Activated naive CD4-positive, alpha-beta T cell treated with anti-CD3 and anti-CD28 coated beads, Interleukin-2, amount 50 U/mL, for 24 hours (primary cell): ENCODE measurements at regions not wholly inside any gene's neighbourhood (a gene's known extent, or its start where the extent isn't known, plus 50 kb on each side); places are given as distances from the start of the nearest gene placed in this dataset.

Experiments
- H3K27ac Mint-ChIP-seq: one replicate; pipeline ENCODE4 v1.8.0; 2021; ENCODE audit warnings: mild to moderate bottlenecking, mixed read lengths
- H3K27me3 Mint-ChIP-seq: one replicate; pipeline ENCODE4 v1.8.0; 2021; ENCODE audit warnings: mixed read lengths
- H3K36me3 Mint-ChIP-seq: one replicate; pipeline ENCODE4 v1.8.0; 2021; ENCODE audit warnings: mixed read lengths
- H3K4me1 Mint-ChIP-seq: one replicate; pipeline ENCODE4 v1.8.0; 2021; ENCODE audit warnings: mixed read lengths
- H3K4me3 Mint-ChIP-seq: one replicate; pipeline ENCODE4 v1.8.0; 2021; ENCODE audit warnings: mild to moderate bottlenecking, mixed read lengths
- H3K9me3 Mint-ChIP-seq: one replicate; pipeline ENCODE4 v1.8.0; 2021; ENCODE audit warnings: mixed read lengths

DNA sequence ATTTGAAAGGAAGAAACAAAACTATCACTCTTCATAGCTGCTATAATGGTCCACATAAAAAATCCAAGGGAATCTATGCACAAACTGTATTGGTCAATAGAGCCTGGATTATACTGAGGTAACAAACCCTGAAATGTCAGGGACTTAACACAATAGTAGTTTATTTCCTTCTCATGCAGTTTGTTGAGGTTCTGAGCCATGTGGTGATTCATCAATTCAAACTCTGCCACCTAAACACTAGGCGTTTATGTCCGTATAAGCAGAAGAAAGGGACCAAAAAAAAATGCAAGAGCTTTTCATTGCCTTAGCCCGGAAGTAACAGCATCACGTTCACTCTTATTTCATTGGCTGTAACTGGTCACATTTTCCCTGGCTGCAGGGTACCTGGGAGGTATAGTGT lies 464.7 kb downstream of the ZSWIM6 start:
- Mint-ChIP-seq H3K27me3 (peaks cover 8% of the 10 kb centered on the region), H3K9me3 (no peaks in the 10 kb centered on the region), H3K27ac (no peak overlapping the region), H3K4me3 (no peak overlapping the region), H3K4me1 (no peaks in the 10 kb centered on the region), H3K36me3 (no peaks in the 10 kb centered on the region)

DNA sequence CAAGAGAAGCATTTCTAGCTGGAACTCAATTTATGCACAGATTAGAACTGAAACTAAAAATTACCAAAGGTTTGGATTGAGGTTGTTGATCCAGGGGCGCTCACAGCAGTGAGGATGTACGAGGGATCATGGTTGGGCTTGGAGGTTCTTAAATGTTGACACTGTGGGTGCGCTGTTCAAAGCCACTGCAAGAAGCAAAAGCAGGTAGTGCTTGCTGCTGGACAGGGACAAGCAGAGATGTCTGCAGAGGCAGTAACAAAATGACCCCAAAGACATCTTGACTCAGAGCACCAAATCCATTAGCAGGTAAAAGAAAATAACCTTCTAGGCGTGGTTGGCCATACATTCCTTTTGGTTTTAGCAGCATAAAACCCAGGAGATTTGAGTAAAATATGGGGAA lies 468.4 kb downstream of the ZSWIM6 start:
- H3K27me3 Mint-ChIP-seq: peaks cover 5% of the 10 kb centered on the region
- no peaks in the 10 kb centered on the region for H3K4me1 Mint-ChIP-seq
- H3K4me3 Mint-ChIP-seq: no peak overlapping the region
- no peaks in the 10 kb centered on the region for H3K36me3 Mint-ChIP-seq
- H3K9me3 Mint-ChIP-seq: no peaks in the 10 kb centered on the region
- H3K27ac Mint-ChIP-seq: no peak overlapping the region

DNA sequence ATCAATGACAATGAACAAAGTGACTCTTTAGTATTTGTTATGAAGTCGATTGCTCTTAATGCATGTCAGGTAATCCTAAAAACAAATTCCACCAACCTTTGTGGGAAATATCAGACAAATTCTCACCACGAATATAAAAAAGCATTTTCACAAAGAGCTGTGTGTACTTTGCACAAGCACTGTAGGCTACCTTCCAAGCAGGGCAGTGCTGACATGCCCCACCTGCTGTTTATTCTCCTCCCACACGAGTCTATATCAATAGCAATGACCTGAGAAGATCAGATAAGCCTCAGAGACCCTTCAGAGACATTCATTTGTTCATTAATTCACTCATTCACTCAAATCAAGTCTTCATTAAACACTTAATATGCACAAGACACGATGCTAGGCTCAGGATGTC lies 469.1 kb downstream of the ZSWIM6 start:
- Mint-ChIP-seq H3K9me3 (no peaks in the 10 kb centered on the region), H3K4me3 (no peak overlapping the region), H3K36me3 (no peaks in the 10 kb centered on the region)

DNA sequence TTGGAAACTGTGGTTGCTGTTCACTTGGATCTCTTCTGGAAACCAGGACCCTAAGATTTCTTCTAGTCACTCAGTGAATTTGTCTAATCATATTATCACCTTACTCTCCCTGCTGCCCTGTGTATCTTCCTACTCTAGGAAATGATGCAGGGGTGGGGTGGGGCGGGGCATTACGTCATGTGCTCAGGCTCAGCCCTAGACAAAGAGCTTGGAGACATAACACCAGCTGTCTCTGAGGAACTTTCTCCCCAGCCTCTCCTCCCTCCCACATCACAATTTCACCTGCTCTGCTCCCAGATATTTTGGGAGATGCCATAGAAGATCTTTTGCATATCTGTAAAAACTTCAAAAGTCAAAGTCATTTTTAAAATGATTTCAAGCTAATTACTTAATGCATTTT lies 470.4 kb downstream of the ZSWIM6 start:
- H3K36me3 Mint-ChIP-seq: no peaks in the 10 kb centered on the region

More for the DNA sequence above, 469.1 kb downstream of the ZSWIM6 start:
- H3K4me1 Mint-ChIP-seq: no peaks in the 10 kb centered on the region
- H3K27ac Mint-ChIP-seq: no peak overlapping the region
- peaks cover 5% of the 10 kb centered on the region for H3K27me3 Mint-ChIP-seq

DNA sequence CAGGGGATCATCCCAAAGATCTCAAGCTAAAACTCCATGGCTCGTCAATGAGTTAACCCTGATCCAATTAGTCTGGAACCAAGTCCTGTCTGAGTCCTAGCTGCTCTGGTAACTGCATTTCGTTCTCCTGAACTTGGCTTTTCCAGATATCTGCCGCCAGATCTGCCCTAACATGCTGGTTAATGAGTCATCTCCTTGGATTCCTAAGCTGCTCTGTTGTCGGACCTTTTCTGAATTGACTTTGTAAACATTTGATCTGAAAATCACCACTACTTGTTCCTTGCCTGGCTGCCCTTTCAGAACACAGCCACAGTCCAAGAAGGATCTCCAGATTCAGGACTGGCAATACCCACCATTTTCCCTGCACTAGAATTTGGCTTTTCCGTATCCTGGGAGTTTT lies 473.0 kb downstream of the ZSWIM6 start:
- no peaks in the 10 kb centered on the region for H3K9me3 Mint-ChIP-seq

More for the DNA sequence above, 470.4 kb downstream of the ZSWIM6 start:
- Mint-ChIP-seq H3K27me3 (peaks cover under 1% of the 10 kb centered on the region), H3K4me3 (no peak overlapping the region), H3K27ac (no peak overlapping the region), H3K4me1 (no peaks in the 10 kb centered on the region), H3K9me3 (no peaks in the 10 kb centered on the region)

DNA sequence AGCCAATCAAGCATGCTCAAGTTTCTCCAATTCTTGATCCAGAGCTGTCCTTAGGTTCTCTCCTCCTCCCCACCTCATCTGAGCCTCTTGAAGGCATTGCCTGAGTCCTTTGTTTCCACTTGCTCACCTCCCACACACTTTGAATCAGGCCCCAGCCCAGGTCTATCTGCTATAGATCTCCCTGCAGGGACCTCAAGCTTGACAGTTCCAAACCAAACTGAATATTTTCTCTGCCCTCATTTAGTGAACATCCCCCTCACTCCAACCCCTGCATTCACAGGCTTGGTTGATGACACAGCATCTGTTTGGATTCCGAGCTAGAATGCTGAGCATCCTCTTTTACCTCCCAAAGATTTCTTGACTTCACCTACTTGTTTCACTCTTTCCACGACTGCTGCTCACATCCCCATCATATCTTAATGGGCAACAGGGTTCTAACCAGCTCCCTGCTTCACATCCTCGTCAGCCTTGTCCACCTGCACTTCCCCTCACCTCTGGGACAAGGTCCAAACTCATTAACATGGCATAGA lies 474.5 kb downstream of the ZSWIM6 start:
- Mint-ChIP-seq H3K4me3 (no peak overlapping the region), H3K9me3 (no peaks in the 10 kb centered on the region), H3K4me1 (no peaks in the 10 kb centered on the region), H3K27me3 (peaks cover 1% of the 10 kb centered on the region), H3K36me3 (no peaks in the 10 kb centered on the region), H3K27ac (no peak overlapping the region)

More for the DNA sequence above, 473.0 kb downstream of the ZSWIM6 start:
- H3K4me3 Mint-ChIP-seq: no peak overlapping the region
- no peaks in the 10 kb centered on the region for H3K36me3 Mint-ChIP-seq
- no peaks in the 10 kb centered on the region for H3K4me1 Mint-ChIP-seq
- H3K27ac Mint-ChIP-seq: no peak overlapping the region
- H3K27me3 Mint-ChIP-seq: no peaks in the 10 kb centered on the region

DNA sequence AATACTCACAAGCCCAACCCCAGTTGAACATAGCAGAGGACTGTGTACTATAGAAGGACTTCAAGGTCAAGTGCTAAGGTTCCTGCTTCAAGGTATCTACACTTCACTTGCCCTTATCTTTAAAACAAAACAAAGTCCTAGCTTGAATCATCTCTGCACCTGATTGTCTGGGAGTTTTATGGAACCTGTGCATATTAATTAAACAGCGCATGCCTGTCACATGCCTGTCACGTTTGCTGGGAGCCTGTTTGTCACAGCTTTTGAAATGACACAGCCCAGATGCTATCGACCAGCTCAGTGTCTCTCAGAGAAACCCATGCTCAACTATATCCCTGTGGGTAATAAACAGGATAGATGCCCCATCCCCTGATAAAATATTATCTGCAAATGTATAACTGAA lies 476.0 kb downstream of the ZSWIM6 start:
- Mint-ChIP-seq H3K27ac (no peak overlapping the region), H3K4me1 (no peaks in the 10 kb centered on the region), H3K9me3 (no peaks in the 10 kb centered on the region), H3K4me3 (no peak overlapping the region), H3K36me3 (no peaks in the 10 kb centered on the region), H3K27me3 (peaks cover 1% of the 10 kb centered on the region)

DNA sequence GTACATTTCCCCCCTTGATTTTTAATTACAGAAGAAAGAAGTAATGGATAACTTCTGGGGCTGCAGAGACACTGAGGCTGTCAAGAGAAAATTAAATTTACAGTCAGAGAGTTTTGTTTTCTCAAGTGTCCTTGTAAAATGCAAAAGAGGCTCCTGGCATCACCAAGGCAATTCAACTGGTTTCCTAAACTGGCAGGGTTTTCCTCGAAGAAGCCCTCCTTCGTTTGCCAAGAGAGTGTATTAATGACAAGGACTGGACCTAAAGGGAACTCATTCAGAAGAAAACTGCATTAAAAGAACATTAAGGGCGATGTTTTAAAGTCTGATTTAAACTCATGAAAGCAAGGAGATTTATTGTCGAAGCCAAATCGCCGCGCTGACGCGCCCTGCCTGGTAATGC lies 476.9 kb downstream of the ZSWIM6 start:
- peaks cover 1% of the 10 kb centered on the region for H3K27me3 Mint-ChIP-seq
- H3K36me3 Mint-ChIP-seq: no peaks in the 10 kb centered on the region
- H3K27ac Mint-ChIP-seq: no peak overlapping the region
- no peaks in the 10 kb centered on the region for H3K9me3 Mint-ChIP-seq
- no peaks in the 10 kb centered on the region for H3K4me1 Mint-ChIP-seq
- H3K4me3 Mint-ChIP-seq: no peak overlapping the region

DNA sequence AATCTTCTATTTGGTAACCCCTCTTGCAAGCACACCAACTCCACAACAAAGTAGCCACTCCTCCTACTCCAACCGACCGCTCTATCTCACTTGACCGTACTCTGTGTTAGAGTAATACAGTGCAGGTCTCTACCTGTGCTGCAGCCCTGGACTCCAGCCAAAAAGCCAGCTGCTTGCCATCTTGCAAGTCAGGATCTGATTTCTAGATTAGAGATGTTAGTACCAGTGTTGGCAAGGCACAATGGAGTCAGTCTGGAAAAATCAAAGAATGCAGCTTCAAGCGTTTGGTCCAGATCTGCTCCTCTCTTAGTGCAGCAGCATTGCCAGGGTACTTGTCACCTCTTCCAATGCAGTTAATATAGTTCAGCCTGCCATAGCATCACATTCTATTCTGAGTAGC lies 477.6 kb downstream of the ZSWIM6 start:
- Mint-ChIP-seq H3K4me3 (no peak overlapping the region), H3K36me3 (no peaks in the 10 kb centered on the region), H3K4me1 (no peaks in the 10 kb centered on the region), H3K27me3 (peaks cover 1% of the 10 kb centered on the region), H3K9me3 (no peaks in the 10 kb centered on the region), H3K27ac (no peak overlapping the region)

DNA sequence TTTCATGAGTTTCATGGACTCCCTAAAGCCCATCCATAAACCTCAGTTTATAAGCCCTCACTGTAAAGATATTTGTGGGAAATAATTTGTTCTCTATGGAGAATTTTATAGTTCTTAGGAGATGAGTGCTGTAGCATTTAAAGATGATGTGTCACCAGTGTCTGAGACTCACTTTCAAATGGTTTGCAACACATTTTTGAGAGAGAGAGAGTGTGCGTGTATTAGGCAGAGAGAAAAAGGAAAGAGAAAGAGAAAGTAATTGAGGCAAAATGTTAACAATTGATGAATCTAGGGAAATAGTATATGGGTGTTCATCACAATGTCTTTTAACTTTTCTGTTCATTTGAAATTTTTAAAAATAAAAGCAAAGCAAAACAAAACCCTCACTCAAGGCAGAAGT lies 479.0 kb downstream of the ZSWIM6 start:
- Mint-ChIP-seq H3K4me1 (no peaks in the 10 kb centered on the region), H3K27ac (no peak overlapping the region), H3K36me3 (no peaks in the 10 kb centered on the region), H3K4me3 (no peak overlapping the region), H3K27me3 (peaks cover 1% of the 10 kb centered on the region), H3K9me3 (no peaks in the 10 kb centered on the region)

DNA sequence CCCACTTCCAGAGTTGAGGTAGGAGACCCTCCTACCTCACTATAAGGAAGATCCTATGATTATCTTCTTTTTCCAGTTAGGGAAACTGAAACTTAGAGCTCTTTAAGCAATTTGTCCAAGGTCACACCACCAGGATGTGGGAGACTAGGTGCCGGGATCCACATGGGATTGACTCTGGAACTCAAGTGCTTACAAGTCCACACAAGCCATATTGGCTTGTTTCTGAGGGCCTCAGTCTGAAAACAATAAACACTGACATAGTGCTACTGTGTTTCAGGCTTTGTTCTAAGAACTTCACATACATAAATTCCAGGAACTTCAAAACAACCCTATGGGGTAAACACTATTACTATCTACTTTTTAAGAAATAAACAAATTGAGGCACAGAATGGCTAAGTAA lies 481.3 kb downstream of the ZSWIM6 start:
- no peaks in the 10 kb centered on the region for H3K36me3 Mint-ChIP-seq
- no peak overlapping the region for H3K27ac Mint-ChIP-seq
- peaks cover 1% of the 10 kb centered on the region for H3K27me3 Mint-ChIP-seq
- H3K4me1 Mint-ChIP-seq: no peaks in the 10 kb centered on the region
- no peaks in the 10 kb centered on the region for H3K9me3 Mint-ChIP-seq
- no peak overlapping the region for H3K4me3 Mint-ChIP-seq

DNA sequence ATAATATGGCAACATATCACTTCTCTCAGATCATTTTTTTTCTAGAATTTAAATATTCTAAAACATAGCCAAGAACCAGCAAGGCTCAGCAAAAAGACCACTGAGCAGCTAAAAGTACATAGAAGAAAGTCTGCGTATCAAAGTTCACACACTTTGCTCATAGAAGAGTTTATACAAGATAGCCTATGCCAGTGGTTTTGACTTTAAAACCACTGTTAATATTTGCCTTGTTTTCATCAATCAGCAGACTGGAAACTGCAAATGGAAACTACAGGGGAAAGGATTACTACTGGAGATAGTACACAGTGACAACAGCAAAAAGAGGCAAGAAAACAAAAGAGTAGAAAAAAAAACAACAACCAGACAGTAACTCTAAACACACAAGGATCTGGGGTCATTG lies 483.3 kb downstream of the ZSWIM6 start:
- H3K36me3 Mint-ChIP-seq: no peaks in the 10 kb centered on the region
- no peak overlapping the region for H3K27ac Mint-ChIP-seq
- H3K4me3 Mint-ChIP-seq: no peak overlapping the region
- H3K9me3 Mint-ChIP-seq: peaks cover 6% of the 10 kb centered on the region
- H3K4me1 Mint-ChIP-seq: no peaks in the 10 kb centered on the region
- peaks cover 1% of the 10 kb centered on the region for H3K27me3 Mint-ChIP-seq

DNA sequence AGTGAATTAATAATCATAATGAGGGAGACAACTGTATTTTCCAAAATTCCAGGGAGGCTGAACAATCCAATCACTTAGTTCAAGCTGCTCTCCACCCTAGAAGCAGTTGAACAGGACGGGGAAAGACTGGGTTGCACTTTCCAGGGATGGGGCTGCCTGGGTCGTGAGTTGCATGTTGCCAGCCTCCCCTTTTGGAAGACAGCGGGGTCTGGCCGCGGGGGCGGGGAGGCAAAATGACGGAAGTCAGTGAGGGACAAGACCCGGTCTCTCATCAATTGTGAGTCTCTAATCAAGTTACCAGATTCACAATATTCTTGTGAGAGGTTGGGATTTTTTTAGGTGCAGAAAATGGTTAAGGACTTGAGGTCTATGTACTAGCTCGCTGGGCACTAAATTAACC lies 484.1 kb downstream of the ZSWIM6 start:
- H3K27ac Mint-ChIP-seq: no peak overlapping the region
- H3K36me3 Mint-ChIP-seq: no peaks in the 10 kb centered on the region
- no peaks in the 10 kb centered on the region for H3K27me3 Mint-ChIP-seq
- H3K4me3 Mint-ChIP-seq: no peak overlapping the region
- H3K9me3 Mint-ChIP-seq: peaks cover 6% of the 10 kb centered on the region
- H3K4me1 Mint-ChIP-seq: no peaks in the 10 kb centered on the region

DNA sequence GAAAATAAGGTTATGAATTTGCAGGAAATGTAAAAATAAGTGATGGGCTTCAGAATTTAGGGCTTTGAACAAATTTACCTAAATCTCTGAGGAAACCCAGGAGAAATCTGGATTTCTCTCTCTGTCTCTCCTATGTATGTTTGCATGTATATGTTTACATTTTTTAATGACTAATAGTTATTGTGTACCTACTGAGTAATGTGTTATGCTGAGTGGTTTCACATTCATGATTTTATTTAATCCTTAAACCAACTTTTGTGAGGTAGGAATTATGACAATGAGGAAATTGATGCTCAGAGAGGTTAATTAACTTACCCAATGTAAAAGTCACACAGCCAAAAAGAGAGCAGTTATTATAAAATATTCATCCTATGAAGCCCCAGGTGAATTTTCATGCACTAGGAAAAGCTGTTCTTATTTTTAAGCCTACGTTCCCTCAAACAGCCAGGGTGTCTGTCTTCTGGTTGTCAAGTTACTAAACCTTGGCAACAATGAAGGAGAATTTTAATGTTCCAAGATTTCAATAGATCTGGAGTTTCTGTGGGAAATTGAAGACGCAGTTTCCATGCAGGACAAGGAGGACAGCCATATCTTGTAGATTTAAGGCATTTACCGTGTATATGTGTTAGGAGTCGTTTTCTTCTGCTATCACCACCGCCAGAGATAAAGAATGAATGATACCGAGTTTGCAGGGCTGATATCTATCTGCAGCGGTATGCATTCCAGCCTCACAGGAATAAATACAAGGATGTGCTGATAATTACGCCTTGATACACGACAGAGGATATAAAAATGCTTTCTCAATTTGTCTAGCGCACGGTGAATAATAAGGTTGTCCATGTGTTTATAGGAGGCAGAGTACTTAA lies 484.8 kb downstream of the ZSWIM6 start:
- H3K27ac Mint-ChIP-seq: no peak overlapping the region
- H3K4me1 Mint-ChIP-seq: no peaks in the 10 kb centered on the region
- H3K4me3 Mint-ChIP-seq: no peak overlapping the region
- peaks cover 6% of the 10 kb centered on the region for H3K9me3 Mint-ChIP-seq
- H3K27me3 Mint-ChIP-seq: no peaks in the 10 kb centered on the region
- H3K36me3 Mint-ChIP-seq: no peaks in the 10 kb centered on the region

DNA sequence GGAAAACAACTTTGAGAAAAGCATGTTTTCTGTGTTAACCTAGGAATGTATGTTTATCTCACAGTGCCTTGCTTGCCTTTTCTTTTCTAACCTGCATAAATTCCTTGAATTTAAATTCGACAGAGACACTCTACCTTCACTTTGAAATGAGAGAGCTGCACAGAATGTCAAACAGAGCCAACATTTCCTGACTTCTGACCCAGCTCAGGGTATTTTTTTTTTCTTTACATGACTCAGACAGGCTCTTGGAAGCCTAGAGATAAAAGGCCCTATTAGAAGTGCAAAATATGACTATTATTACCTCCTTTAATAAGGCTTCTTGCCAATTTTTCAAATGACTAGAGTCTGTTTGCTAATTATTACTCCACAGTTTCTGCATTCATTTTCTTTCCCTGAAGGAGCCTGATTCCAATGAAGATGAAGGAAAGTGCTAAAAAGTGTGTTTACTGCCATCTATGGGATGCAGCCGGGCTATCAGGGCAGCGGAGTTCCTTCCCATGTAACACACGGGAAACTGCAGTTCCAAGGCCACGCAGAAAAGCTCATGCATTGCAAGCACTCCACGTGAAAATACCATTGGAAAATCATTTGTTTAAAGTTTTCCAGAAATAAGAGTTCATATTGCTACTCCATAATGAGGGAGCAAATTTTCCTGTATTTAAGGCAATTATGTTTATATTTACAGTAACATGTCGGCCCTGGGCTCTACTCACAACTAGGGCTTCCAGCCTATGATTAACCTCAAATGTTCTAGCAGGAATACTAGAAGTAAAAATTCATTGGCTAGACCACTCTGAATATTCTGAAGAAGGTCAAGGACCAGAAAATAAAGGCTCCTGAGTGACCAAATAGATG lies 485.6 kb downstream of the ZSWIM6 start:
- Mint-ChIP-seq H3K27me3 (no peaks in the 10 kb centered on the region), H3K36me3 (no peaks in the 10 kb centered on the region), H3K9me3 (peaks cover 6% of the 10 kb centered on the region), H3K4me3 (no peak overlapping the region), H3K27ac (no peak overlapping the region), H3K4me1 (no peaks in the 10 kb centered on the region)

DNA sequence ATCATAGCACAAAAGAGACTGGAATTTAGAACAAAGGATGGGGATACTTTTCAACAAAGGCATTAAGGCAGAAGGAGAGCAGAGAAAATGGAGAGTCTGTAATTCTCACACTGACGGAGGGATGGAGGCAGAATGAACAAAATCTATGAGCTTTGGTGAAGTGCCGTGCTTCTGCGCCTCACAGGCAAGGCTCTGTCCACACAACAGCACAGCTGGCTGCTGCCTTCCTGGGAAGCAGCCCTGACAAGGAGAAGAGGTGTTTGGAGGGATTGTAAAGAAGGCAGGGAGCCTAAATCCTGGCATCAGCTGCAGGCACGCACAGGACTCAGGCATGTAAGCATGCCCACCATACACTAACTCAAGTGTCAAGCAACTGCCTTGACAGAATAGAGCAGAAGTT lies 485.2 kb upstream of the KIF2A start:
- Mint-ChIP-seq H3K27ac (no peak overlapping the region), H3K9me3 (peaks cover 6% of the 10 kb centered on the region), H3K4me3 (no peak overlapping the region), H3K27me3 (no peaks in the 10 kb centered on the region), H3K4me1 (no peaks in the 10 kb centered on the region), H3K36me3 (no peaks in the 10 kb centered on the region)
